ENCODE measurements at regions not wholly inside any gene's neighbourhood (a gene's known extent, or its start where the extent isn't known, plus 50 kb on each side); places are given as distances from the start of the nearest gene placed in this dataset.
A peak's percentile ranks its signal among the peaks of the same experiment; 100 is the strongest.
"Not testable (repeated sequence)": the region's sequence is repeated elsewhere in the genome, so short reads cannot be mapped to it uniquely, and the experiment has no call there.

GRCh38 chr11:104679258-104679657 lies 219.0 kb downstream of the CASP12 start (continued):
- no peak for TF ChIP-seq ATF6 (CRISPR knock-in tag; IDR thresholded peaks at IDR 0.05)
- no peak for TF ChIP-seq IRF2 (CRISPR knock-in tag; IDR thresholded peaks at IDR 0.05; ENCODE audit: borderline replicate concordance, low read depth)

GRCh38 chr11:104678408-104678807 lies 219.9 kb downstream of the CASP12 start:
- ChIA-PET POLR2A (no interaction called here), CTCF (interaction anchor here (1.2 kb wide), 1 partner anchor 69 kb away, joined by 4 read pairs; no protein-coding TSS in a partner anchor)
- peaks cover 29% of the 10 kb centered on the region for H3K4me1 Mint-ChIP-seq
- no peak for DNase-seq (ENCODE audit: low spot score)
- no peak overlapping the region for H3K27ac Mint-ChIP-seq
- H3K36me3 Mint-ChIP-seq, result peaks cover 26% of the 10 kb centered on the region
- peaks cover 26% of the 10 kb centered on the region for H3K9me3 Mint-ChIP-seq
- no peak for TF ChIP-seq HMGXB4 (CRISPR knock-in tag; IDR thresholded peaks at IDR 0.05)
- TF ChIP-seq FOXP4 (CRISPR knock-in tag; IDR thresholded peaks at IDR 0.05), result no peak
- TF ChIP-seq AFF4 (CRISPR knock-in tag; IDR thresholded peaks at IDR 0.05; ENCODE audit: borderline replicate concordance), result no peak
- TF ChIP-seq ATF2 (CRISPR knock-in tag; IDR thresholded peaks at IDR 0.05; ENCODE audit: borderline replicate concordance, low read depth), result no peak
- TF ChIP-seq ZSCAN18 (CRISPR knock-in tag; IDR thresholded peaks at IDR 0.05), result no peak
- no peak for TF ChIP-seq ZNF138 (CRISPR knock-in tag; conservative IDR thresholded peaks at IDR 0.05)
- TF ChIP-seq JUN (CRISPR knock-in tag; IDR thresholded peaks at IDR 0.05), result no peak
- no peak for TF ChIP-seq ESRRA (CRISPR knock-in tag; IDR thresholded peaks at IDR 0.05; ENCODE audit: borderline replicate concordance)
- no peak for TF ChIP-seq CTCF (IDR thresholded peaks at IDR 0.05)
- TF ChIP-seq ZMAT4 (CRISPR knock-in tag; IDR thresholded peaks at IDR 0.05), result no peak
- TF ChIP-seq OVOL2 (CRISPR knock-in tag; IDR thresholded peaks at IDR 0.05; ENCODE audit: borderline replicate concordance), result no peak
- no peak for TF ChIP-seq FOXP1 (CRISPR knock-in tag; IDR thresholded peaks at IDR 0.05; ENCODE audit: borderline replicate concordance)
- no peak for TF ChIP-seq RORB (CRISPR knock-in tag; IDR thresholded peaks at IDR 0.05)
- no peaks in the 10 kb centered on the region for H3K27me3 Mint-ChIP-seq (ENCODE audit: low read depth)
- no peak overlapping the region for H3K4me3 Mint-ChIP-seq
- peak; percentile 32; the same call in 1 of the 2 replicates for ATAC-seq

GRCh38 chr11:104677069-104677468 lies 221.2 kb downstream of the CASP12 start:
- CTCF ChIA-PET; H3K4me3 Mint-ChIP-seq; ATAC-seq; H3K27me3 Mint-ChIP-seq (ENCODE audit: low read depth); POLR2A ChIA-PET; DNase-seq (ENCODE audit: low spot score); H3K27ac Mint-ChIP-seq: not testable (repeated sequence)
- Mint-ChIP-seq H3K4me1 (peaks cover 31% of the 10 kb centered on the region), H3K36me3 (peaks cover 35% of the 10 kb centered on the region), H3K9me3 (peaks cover 32% of the 10 kb centered on the region)
